HL-60 (cell line): ENCODE measurements at regions not wholly inside any gene's neighbourhood (a gene's known extent, or its start where the extent isn't known, plus 50 kb on each side); places are given as distances from the start of the nearest gene placed in this dataset.

Source experiments
- DNase-seq, 2 experiments: peaks; one replicate each; pipeline ENCODE4 v3.0.0-alpha.2; 2010 to 2020; ENCODE audit warnings: low read depth in 1 of 2, low spot score in 1 of 2
- H3K27ac ChIP-seq: fragments of 250-450 bp; sonication (Bioruptor Pico); replicated peaks from 2 replicates; pipeline ENCODE4 v1.5.1; 2020; ENCODE audit warnings: mild to moderate bottlenecking, moderate library complexity
- H3K27me3 ChIP-seq: fragments of 250-450 bp; sonication (Bioruptor Pico); 2 replicates; pipeline ENCODE4 v1.5.1; 2021; ENCODE audit warnings: mild to moderate bottlenecking, moderate library complexity; ENCODE audit not compliant: insufficient read depth, poor library complexity, severe bottlenecking
- H3K4me3 ChIP-seq: replicated peaks from 2 replicates; pipeline ENCODE4 v1.5.1; 2011; ENCODE audit warnings: mild to moderate bottlenecking, control low read depth, low read length; ENCODE audit not compliant: insufficient read depth
- GABPA ChIP-seq: IDR thresholded peaks from 2 replicates; pipeline ENCODE4 v1.6.1; 2012; ENCODE audit warnings: low read depth
- POLR2AphosphoS5 ChIP-seq: IDR thresholded peaks from 2 replicates; pipeline ENCODE4 v1.6.1; 2012; ENCODE audit warnings: low read depth
- SPI1 ChIP-seq: IDR thresholded peaks from 2 replicates; pipeline ENCODE4 v1.6.1; 2012; ENCODE audit warnings: low read depth, mild to moderate bottlenecking, borderline replicate concordance
- TF ChIP-seq, protein P1 (sequence below): IDR thresholded peaks from 2 replicates; pipeline ENCODE4 v1.6.1; 2012; ENCODE audit warnings: low read depth; ENCODE audit not compliant: insufficient replicate concordance
- TF ChIP-seq, protein P2 (sequence below): IDR thresholded peaks from one replicate; pipeline ENCODE4 v1.5.1; 2011; ENCODE audit warnings: low read length, control low read depth, inconsistent platforms; ENCODE audit not compliant: insufficient read depth

DNA sequence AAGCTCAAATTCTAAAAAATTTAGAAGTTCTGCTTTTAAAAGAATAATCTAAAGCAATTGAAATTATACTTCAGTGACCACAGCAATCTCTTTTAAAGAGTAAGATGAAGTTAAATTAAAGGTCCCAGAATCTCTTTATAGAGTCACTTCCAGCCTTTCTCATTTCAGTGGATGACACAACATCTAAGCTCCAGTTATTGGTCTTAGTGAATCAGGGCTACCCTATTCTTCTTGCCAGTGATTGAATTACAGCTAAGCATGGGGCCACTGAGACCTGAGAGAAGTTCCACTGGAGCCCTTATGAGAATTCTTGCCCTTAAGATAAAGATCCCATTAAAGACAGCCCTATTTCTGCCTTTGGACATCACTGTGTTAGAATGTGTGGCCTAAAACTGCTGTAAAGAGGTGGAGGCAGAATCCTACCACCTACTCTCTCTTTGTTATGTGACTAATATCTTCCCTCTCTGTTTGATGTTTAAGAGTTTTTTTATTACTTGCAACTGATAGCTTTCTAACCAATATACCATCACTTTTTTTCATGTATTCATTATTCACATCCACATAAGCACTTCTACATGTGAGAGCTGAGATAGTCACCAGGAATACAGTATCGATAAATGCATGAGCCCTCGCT lies 128.6 kb downstream of the UNC5CL start:
- no peak overlapping the region for H3K27ac ChIP-seq

DNA sequence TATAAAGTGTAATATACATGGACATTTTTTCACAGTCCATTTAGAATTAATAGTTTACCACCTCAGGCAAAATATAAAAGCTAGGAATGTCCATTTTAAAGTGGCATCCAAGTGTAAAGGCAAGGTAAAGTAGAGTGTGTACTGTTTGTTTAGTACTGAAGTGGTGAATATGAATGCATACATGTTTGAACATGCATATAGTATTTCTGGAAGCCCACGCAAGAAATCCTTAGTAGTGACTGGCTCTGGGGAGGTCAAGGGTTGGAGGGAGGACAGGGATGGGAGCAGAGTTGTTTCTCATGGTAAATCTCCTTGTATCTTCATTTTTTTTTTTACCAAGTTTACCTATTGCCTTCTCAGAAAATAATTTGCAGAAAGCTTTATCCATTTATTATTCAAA lies 129.2 kb downstream of the UNC5CL start:
- peaks cover 10% of the 10 kb centered on the region for H3K27me3 ChIP-seq
- no peak for DNase-seq
- H3K27ac ChIP-seq: no peak overlapping the region

More for the DNA sequence above, 128.6 kb downstream of the UNC5CL start:
- Histone ChIP-seq H3K4me3 (no peak overlapping the region), H3K27me3 (peaks cover 10% of the 10 kb centered on the region)
- no peak for DNase-seq
- no peak for TF ChIP-seq SPI1

DNA sequence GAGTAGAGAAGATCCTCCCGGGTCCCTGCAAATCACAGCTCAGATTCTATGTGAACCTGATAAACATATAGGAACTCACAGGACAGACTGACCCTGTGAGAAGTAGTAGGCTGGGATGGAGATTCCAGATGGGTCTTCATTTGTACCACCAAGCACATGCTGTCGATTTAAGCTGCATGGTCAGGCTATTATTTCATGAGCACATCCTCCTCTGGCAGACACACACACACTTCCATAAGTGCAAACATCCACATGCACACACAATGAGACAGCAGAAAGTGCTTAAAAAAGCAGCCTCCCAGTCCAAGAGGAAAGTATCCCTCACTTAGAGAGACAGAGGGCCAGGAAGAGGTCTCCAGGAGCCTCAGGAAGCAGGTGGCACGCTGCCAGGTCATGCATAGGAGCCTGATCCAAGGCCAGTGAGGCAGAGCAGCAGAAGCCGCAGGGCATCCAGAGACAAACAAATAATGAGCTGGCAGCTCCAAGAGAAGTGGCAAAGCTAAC lies 131.8 kb downstream of the UNC5CL start:
- no peak overlapping the region for H3K27ac ChIP-seq
- H3K4me3 ChIP-seq: no peak overlapping the region
- DNase-seq: no peak
- peaks cover 10% of the 10 kb centered on the region for H3K27me3 ChIP-seq
- TF ChIP-seq, protein P1, sequence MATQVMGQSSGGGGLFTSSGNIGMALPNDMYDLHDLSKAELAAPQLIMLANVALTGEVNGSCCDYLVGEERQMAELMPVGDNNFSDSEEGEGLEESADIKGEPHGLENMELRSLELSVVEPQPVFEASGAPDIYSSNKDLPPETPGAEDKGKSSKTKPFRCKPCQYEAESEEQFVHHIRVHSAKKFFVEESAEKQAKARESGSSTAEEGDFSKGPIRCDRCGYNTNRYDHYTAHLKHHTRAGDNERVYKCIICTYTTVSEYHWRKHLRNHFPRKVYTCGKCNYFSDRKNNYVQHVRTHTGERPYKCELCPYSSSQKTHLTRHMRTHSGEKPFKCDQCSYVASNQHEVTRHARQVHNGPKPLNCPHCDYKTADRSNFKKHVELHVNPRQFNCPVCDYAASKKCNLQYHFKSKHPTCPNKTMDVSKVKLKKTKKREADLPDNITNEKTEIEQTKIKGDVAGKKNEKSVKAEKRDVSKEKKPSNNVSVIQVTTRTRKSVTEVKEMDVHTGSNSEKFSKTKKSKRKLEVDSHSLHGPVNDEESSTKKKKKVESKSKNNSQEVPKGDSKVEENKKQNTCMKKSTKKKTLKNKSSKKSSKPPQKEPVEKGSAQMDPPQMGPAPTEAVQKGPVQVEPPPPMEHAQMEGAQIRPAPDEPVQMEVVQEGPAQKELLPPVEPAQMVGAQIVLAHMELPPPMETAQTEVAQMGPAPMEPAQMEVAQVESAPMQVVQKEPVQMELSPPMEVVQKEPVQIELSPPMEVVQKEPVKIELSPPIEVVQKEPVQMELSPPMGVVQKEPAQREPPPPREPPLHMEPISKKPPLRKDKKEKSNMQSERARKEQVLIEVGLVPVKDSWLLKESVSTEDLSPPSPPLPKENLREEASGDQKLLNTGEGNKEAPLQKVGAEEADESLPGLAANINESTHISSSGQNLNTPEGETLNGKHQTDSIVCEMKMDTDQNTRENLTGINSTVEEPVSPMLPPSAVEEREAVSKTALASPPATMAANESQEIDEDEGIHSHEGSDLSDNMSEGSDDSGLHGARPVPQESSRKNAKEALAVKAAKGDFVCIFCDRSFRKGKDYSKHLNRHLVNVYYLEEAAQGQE: no peak

More for the DNA sequence above, 129.2 kb downstream of the UNC5CL start:
- TF ChIP-seq GABPA: no peak
- no peak for TF ChIP-seq POLR2AphosphoS5
- TF ChIP-seq, protein P2, sequence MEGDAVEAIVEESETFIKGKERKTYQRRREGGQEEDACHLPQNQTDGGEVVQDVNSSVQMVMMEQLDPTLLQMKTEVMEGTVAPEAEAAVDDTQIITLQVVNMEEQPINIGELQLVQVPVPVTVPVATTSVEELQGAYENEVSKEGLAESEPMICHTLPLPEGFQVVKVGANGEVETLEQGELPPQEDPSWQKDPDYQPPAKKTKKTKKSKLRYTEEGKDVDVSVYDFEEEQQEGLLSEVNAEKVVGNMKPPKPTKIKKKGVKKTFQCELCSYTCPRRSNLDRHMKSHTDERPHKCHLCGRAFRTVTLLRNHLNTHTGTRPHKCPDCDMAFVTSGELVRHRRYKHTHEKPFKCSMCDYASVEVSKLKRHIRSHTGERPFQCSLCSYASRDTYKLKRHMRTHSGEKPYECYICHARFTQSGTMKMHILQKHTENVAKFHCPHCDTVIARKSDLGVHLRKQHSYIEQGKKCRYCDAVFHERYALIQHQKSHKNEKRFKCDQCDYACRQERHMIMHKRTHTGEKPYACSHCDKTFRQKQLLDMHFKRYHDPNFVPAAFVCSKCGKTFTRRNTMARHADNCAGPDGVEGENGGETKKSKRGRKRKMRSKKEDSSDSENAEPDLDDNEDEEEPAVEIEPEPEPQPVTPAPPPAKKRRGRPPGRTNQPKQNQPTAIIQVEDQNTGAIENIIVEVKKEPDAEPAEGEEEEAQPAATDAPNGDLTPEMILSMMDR: no peak
- TF ChIP-seq SPI1: no peak
- TF ChIP-seq, protein P1: no peak
- H3K4me3 ChIP-seq: no peak overlapping the region

DNA sequence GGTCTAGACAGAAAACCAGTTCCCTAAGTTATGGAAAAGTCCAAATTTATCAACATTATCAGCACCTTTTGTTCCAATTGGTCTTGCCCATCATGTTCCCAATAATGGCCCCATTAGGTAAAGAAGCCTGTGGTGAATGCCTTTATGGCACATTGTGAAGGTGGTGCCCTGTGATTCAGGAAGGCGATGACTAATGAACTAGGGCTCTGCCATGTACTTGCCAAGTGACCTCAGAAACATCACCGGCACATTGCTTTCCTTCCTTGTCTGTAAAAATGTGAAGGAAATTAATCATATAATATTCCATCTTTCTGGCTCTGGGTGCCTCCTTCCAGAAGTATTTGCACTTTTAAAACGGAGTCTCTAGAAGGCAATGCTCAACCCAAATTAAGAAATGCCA lies 132.3 kb downstream of the UNC5CL start:
- DNase-seq: no peak
- H3K4me3 ChIP-seq: no peak overlapping the region
- no peak overlapping the region for H3K27ac ChIP-seq
- TF ChIP-seq GABPA (no peak), POLR2AphosphoS5 (no peak), SPI1 (no peak)
- TF ChIP-seq, protein P2: no peak
- TF ChIP-seq, protein P1: no peak
- peaks cover 10% of the 10 kb centered on the region for H3K27me3 ChIP-seq
